Transverse colon (tissue), 4 donors: ENCODE measurements at regions not wholly inside any gene's neighbourhood (a gene's known extent, or its start where the extent isn't known, plus 50 kb on each side); places are given as distances from the start of the nearest gene placed in this dataset.

Source experiments
- DNase-seq: peaks from one replicate; pipeline ENCODE4 v3.0.0-alpha.2; 2019
- H3K27ac ChIP-seq, 4 donors: fragments of 200-600 bp; sonication (generic); 2 replicates each; pipeline ENCODE4 v1.5.1; 2016 to 2018; ENCODE audit warnings: inconsistent platforms in 4 of 4
- H3K27me3 ChIP-seq: fragments of 200-600 bp; sonication (generic); 2 replicates; pipeline ENCODE4 v1.5.1; 2017; ENCODE audit warnings: inconsistent platforms
- H3K36me3 ChIP-seq, 4 donors: fragments of 200-600 bp; sonication (generic); 2 replicates each; pipeline ENCODE4 v1.5.1; 2017 to 2019; ENCODE audit warnings: inconsistent platforms in 4 of 4
- H3K4me1 ChIP-seq, 4 donors: fragments of 200-600 bp; sonication (generic); 2 replicates each; pipeline ENCODE4 v1.5.1; 2017 to 2020; ENCODE audit warnings: inconsistent platforms in 4 of 4
- H3K4me3 ChIP-seq, 4 donors: fragments of 200-600 bp; sonication (generic); 1 replicate in 1 of 4; 2 replicates in 3 of 4; pipeline versions ENCODE4 v1.5.1 to v1.6.1; 2017 to 2019; ENCODE audit warnings: inconsistent platforms in 4 of 4
- H3K9me3 ChIP-seq, 2 donors: fragments of 200-600 bp; sonication (generic); 2 replicates each; pipeline ENCODE4 v1.5.1; 2017 to 2019; ENCODE audit warnings: inconsistent platforms in 2 of 2
- EP300 ChIP-seq: sonication (generic); formaldehyde crosslinking; IDR thresholded peaks from one replicate; pipeline ENCODE4 v1.6.1; 2017; ENCODE audit warnings: antibody characterized with exemption, low read depth
- POLR2A ChIP-seq: fragments of 450-650 bp; IDR thresholded peaks from one replicate; pipeline ENCODE4 v1.6.1; 2016; ENCODE audit warnings: antibody characterized with exemption, mild to moderate bottlenecking, moderate library complexity
- POLR2AphosphoS5 ChIP-seq, 3 donors: sonication (generic); formaldehyde crosslinking; IDR thresholded peaks; one replicate each; pipeline ENCODE4 v1.6.1; 2016; ENCODE audit warnings: antibody characterized with exemption in 3 of 3
- WGBS, 2 donors: methylation state at CpG; one replicate each; pipeline ENCODE4 v1.1.5; 2018; ENCODE audit warnings: low coverage in 1 of 2; 5-methylcytosine and 5-hydroxymethylcytosine counted together
- in situ Hi-C, 4 donors: fragments of 200-750 bp; cut with MboI; loops; one replicate each; pipeline versions ENCODE4 v1.15.0 to v1.15.1; 2017; ENCODE audit warnings: low sequenced_read_pairs in 3 of 4, low pct_ligation_motif_present in 1 of 4, low pct_unique_long_range_greater_than_20kb in 1 of 4
- intact Hi-C: fragments of 100-400 bp; cut with DNase I; formaldehyde crosslinking; loops from one replicate; pipeline ENCODE4 v1.15.1; 2023; ENCODE audit warnings: low total_unique reads
- TF ChIP-seq, protein P1 (sequence below), 5 experiments: fragments of 200-600 bp in 3 of 5; fragments of 450-650 bp in 2 of 5; sonication (generic) in 3 of 5; IDR thresholded peaks; 1 replicate in 2 of 5; 2 replicates in 3 of 5; pipeline ENCODE4 v1.5.1; 2016 to 2017; ENCODE audit warnings: antibody characterized with exemption in 5 of 5, inconsistent platforms in 3 of 5, mild to moderate bottlenecking in 2 of 5, moderate library complexity in 1 of 5

DNA sequence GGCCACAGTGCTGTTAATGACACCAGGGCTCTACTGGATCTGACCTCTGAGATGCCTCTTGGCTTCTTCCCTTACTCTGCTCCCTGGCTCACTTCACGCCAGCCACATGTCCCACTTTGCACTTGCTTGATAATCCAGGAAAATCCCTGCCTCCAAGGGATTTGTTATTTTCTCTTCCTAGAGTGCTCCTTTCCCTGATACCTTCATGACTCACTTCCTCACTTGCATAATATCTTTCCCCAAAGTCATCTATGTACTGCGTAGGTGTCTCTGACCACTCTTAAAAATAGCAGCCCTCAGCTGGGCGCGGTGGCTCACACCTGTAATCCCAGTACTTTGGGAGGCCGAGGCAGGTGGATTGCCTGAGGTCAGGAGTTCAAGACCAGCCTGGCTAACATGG lies 572.3 kb downstream of the PLCL1 start:
- intact Hi-C loops = no loop called here
- TF ChIP-seq POLR2A = no peak
- no peak for TF ChIP-seq POLR2AphosphoS5 (IDR thresholded peaks at IDR 0.05)
- TF ChIP-seq, protein P1, sequence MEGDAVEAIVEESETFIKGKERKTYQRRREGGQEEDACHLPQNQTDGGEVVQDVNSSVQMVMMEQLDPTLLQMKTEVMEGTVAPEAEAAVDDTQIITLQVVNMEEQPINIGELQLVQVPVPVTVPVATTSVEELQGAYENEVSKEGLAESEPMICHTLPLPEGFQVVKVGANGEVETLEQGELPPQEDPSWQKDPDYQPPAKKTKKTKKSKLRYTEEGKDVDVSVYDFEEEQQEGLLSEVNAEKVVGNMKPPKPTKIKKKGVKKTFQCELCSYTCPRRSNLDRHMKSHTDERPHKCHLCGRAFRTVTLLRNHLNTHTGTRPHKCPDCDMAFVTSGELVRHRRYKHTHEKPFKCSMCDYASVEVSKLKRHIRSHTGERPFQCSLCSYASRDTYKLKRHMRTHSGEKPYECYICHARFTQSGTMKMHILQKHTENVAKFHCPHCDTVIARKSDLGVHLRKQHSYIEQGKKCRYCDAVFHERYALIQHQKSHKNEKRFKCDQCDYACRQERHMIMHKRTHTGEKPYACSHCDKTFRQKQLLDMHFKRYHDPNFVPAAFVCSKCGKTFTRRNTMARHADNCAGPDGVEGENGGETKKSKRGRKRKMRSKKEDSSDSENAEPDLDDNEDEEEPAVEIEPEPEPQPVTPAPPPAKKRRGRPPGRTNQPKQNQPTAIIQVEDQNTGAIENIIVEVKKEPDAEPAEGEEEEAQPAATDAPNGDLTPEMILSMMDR (IDR thresholded peaks at IDR 0.05) = no peak
- no peak for TF ChIP-seq EP300
- DNase-seq = no peak
- Histone ChIP-seq H3K27me3 (no peaks in the 10 kb centered on the region), H3K27ac (no peak overlapping the region), H3K4me3 (no peak overlapping the region), H3K4me1 (peaks cover 0 to 10% (median 1%) of the 10 kb centered on the region in 4 donors), H3K9me3 (no peaks in the 10 kb centered on the region), H3K36me3 (no peaks in the 10 kb centered on the region)
- 63 to 79% methylated on average over 5 of the region's 5 CpGs for WGBS, 2 donors
- in situ Hi-C loops = no loop called here

DNA sequence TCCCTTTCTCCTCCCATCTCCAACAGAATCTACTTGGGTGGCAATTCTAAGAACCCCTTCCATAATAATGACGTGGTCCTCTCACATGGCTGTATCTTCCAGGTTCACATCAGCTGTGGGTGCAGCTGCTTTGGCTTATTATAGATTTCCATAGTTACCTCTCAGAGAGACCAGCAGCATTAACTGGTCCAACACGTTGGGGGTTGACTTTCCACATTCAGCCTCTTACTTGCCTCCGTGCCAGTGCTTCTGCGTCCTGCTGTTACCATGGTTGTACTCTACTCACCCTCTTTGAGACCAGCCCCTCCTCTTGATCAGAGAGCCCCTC lies 570.7 kb downstream of the PLCL1 start:
- no peaks in the 10 kb centered on the region for H3K36me3 ChIP-seq
- in situ Hi-C loops = no loop called here
- no peak overlapping the region for H3K4me3 ChIP-seq
- WGBS, 2 donors = 54 to 77% methylated on average over 2 to 4 of the region's 4 CpGs
- no peaks in the 10 kb centered on the region for H3K9me3 ChIP-seq
- H3K27me3 ChIP-seq = no peaks in the 10 kb centered on the region
- no peak for DNase-seq
- intact Hi-C loops = no loop called here
- H3K4me1 ChIP-seq = peaks cover 0 to 10% (median 1%) of the 10 kb centered on the region in 4 donors
- peak overlapping the region; percentile 13 to 58 (median 43) for H3K27ac ChIP-seq
- TF ChIP-seq EP300 = no peak
- no peak for TF ChIP-seq POLR2A
- TF ChIP-seq POLR2AphosphoS5 (IDR thresholded peaks at IDR 0.05) = no peak
- TF ChIP-seq, protein P1 (IDR thresholded peaks at IDR 0.05) = no peak

- intact Hi-C loops = no loop called here
- peak; percentile 71 for DNase-seq
- Histone ChIP-seq H3K9me3 (no peaks in the 10 kb centered on the region), H3K4me1 (peaks cover 0 to 10% (median 1%) of the 10 kb centered on the region in 4 donors), H3K36me3 (no peaks in the 10 kb centered on the region), H3K4me3 (no peak overlapping the region), H3K27ac (peak overlapping the region; percentile 13 to 58 (median 43)), H3K27me3 (no peaks in the 10 kb centered on the region)
- in situ Hi-C loops = no loop called here
- TF ChIP-seq EP300 (no peak), POLR2AphosphoS5 (IDR thresholded peaks at IDR 0.05) (no peak), POLR2A (no peak)
- TF ChIP-seq, protein P1 (IDR thresholded peaks at IDR 0.05) = peak; percentile 56 to 78 (median 71)
- WGBS, 2 donors = 14 to 22% methylated on average over 3 of the region's 3 CpGs
Observed at GRCh38 chr2:198374375-198375082, 570.1 kb downstream of the PLCL1 start.

- Histone ChIP-seq H3K36me3 (no peaks in the 10 kb centered on the region), H3K27ac (no peak overlapping the region), H3K9me3 (no peaks in the 10 kb centered on the region), H3K27me3 (no peaks in the 10 kb centered on the region), H3K4me1 (peaks cover 0 to 10% (median 1%) of the 10 kb centered on the region in 4 donors), H3K4me3 (no peak overlapping the region)
- TF ChIP-seq POLR2A = no peak
- WGBS, 2 donors = 68 to 75% methylated on average over 5 to 10 of the region's 10 CpGs
- in situ Hi-C loops = no loop called here
- no peak for DNase-seq
- intact Hi-C loops = no loop called here
Observed at GRCh38 chr2:198371921-198372543, 567.6 kb downstream of the PLCL1 start.
